ENCODE measurements at regions not wholly inside any gene's neighbourhood (a gene's known extent, or its start where the extent isn't known, plus 50 kb on each side); places are given as distances from the start of the nearest gene placed in this dataset.
A peak's percentile ranks its signal among the peaks of the same experiment; 100 is the strongest.
"Not testable (repeated sequence)": the region's sequence is repeated elsewhere in the genome, so short reads cannot be mapped to it uniquely, and the experiment has no call there.

DNA sequence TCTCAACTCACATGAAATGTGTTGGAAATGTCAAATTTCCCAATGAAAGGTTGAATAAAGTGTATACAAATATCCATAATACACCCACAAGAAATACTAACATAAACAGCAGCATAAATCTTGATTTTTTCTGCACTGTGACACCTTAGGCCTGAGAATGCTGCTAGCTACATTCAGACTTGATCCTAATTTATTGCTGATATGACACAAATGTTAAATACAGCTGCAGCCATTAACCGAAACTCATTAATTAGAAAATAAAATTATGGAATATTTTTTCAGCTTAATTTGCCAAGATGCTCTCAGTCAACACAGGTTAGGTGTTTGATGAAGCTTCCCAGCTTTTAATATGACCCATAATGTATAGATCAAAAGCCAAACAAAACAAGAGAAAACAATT lies 914.3 kb upstream of the C9orf72 start:
- no peak for DNase-seq (ENCODE audit: low spot score)

DNA sequence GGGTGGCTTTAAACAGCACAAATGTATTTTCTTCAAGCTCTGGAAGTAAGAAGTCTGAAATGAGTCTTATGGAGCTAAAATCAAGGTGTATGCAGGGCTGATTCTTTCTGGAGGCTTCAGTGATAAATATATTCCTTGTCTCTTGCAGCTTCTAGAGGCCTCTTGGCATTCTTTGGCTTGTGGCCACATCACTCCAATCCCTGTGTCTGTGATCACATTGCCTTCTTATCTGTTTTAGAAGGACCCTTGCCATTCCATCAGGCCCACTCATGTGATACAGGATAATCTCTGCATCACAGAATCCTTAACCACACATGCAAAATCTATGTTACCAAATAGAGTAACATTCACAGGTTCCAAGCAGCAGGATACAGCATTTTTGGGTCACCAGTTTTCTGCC lies 917.8 kb upstream of the C9orf72 start:
- DNase-seq (ENCODE audit: low spot score), result no peak

DNA sequence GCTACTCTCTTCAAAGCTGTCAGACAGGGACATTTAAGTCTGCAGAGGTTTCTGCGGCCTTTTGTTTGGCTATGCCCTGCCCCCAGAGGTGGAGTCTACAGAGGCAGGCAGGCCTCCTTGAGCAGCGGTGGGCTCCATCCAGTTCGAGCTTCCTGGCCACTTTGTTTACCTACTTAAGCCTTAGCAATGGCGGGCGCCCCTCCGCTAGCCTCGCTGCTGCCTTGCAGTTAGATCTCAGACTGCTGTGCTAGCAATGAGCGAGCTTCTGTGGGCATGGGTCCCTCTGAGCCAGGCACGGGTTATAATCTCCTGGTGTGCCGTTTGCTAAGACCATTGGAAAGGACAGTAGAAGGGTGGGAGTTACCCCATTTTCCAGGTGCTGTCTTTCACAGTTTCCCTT lies 924.9 kb upstream of the C9orf72 start:
- not testable (repeated sequence) for DNase-seq (ENCODE audit: low spot score)

DNA sequence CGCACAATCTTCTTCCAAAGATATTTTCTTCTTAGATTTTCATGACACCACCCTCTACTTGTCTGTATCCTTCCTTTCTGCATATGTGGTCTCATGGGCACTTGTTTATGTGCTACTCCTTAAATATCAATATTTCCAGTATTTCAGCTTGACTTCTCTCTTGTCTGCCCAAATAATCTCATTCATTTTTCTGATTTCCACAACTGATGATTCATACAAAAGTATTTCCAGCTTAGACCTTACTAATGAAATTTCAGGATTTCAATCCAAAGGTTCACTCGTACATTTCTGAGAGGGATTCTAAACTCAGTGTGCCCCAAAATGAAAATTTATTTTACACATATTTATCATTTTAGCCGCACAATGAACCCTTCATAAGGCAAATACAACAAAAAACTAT lies 928.9 kb upstream of the C9orf72 start:
- no peak for DNase-seq (ENCODE audit: low spot score)

DNA sequence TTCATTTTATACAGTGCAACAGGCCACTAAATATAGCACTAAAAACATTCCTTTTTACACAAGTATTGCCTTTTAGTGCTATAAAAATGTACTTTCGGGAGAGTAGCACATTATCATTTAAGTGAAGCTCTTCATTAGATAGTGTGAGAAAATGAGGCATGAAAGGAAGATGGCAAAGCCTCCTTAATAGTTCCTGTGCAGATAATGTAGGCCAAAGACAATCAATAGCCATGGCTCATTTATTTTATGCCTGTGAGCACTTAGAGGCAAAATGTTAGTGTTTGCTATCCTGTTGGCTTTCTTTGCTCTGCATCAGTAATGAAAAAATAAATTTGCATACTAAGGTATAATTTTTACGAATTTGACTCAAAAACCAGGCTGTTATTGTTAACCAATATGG lies 929.5 kb upstream of the C9orf72 start:
- DNase-seq (ENCODE audit: low spot score), result no peak

DNA sequence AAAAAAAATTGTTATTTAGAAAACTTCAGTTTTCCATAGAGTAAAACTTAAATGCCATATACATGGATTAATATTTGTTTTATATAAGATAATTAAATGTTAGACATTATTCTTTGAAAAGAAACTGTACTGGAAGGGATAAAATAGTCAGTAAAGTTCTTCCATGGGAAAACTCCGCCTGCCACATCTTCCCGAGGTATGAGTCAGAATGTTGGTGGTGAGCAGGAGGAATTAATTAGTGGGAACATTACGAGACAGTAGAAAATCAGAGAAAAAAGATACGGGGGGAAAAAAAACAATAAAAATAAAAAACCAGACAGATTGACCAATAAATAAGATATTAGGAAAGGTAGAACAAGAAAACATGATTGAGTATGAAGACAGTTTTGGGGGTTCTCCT lies 930.3 kb upstream of the C9orf72 start:
- DNase-seq (ENCODE audit: low spot score), result no peak

DNA sequence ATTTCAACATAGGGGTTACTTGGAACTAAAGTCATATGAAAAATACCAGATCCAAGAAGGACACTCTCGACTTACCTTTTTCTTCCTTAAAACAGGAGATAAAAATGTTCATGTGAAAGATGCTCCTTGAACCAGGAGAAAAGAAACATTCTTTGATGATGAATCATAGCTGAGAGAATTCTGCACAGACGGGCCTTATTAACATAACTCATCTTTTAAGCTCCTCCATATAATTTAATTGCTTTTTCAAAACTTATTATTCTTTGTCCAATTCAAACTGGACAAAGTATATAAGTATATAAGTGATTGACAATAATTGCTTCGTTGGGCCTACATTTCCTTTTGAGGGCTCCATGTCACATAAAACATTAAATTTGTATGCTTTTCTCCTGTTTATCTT lies 945.2 kb upstream of the C9orf72 start:
- no peak for DNase-seq (ENCODE audit: low spot score)

DNA sequence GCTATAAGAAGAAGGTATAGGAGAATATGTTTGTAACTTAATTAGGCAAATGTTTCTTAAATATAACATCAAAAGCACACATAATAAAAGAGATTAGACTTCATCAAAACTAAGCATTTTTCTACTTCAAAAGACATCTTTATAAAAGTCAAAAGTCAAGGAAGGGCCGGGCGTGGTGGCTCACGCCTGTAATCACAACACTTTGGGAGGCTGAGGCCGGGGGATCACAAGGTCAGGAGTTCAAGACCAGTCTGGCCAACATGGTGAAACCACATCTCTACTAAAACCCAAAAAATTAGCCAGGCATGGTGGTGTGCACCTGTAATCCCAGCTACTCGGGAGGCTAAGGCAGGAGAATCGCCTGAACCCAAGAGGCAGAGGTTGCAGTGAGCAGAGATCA lies 951.0 kb upstream of the C9orf72 start:
- DNase-seq (ENCODE audit: low spot score), result not testable (repeated sequence)

DNA sequence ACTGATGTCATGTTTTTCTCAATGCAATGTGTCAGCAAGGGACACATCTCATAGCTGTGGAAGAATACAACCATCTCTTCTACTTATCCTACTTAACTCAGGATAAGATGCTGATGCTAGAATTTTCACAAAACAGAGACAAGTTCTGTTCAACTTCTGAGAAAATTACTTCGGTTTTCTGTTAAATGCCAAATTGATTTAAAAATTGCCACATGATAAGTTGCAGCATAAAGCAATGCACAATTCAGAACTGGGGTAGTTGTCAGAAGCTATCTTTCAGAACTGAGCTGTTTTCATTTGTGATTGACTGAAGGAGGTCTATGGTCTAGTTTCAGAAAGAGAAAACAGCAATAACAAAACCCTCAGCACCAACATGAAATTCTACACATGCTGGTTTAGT lies 954.8 kb upstream of the C9orf72 start:
- DNase-seq (ENCODE audit: low spot score), result no peak

DNA sequence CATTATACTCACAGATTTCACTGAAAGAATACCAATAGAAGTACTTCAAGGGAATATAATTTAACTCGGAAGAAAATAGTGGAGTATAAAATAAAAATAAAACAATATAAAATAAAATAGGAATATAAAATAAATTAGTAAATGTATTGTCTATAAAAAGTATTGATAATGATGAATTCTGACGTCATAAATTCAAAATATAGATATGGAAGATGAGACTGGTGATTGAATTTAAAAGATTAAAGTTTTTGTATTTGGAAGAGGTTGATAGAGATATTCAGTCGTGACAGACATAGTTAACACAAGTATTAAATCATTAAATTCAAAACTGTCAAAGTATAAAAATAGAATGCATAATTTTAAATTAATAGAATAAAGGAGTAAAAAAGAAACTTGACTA lies 964.9 kb upstream of the C9orf72 start:
- DNase-seq (ENCODE audit: low spot score), result no peak

DNA sequence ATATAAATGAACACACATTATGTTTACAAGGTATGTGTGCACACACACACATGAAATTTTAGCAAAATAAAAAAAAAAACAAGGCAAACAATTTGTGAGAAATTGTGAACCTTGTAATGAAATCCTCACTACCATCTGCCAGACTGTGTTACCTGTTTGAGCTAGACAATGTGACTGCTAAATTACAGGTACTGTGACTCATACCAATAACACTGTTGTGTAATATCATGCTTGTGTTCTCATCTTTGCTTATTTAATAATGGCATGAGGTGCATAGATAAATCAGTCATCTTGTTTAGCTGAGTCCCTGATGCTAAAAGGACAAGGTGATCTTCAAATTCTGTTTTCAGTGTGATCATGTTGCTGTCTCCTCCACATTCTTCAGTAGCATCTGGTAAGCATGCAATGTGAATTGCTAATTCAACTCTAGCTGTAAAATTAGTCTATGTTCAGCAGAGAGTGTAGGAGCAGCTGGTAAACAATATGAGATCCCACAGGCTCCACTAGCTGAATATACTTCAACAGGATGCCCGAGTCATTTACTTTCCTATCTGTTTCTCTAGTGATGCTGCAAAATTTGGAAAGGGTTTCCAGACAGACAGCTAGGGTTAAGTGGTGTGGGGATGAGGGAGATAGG lies 966.3 kb upstream of the C9orf72 start:
- DNase-seq (ENCODE audit: low spot score), result no peak

DNA sequence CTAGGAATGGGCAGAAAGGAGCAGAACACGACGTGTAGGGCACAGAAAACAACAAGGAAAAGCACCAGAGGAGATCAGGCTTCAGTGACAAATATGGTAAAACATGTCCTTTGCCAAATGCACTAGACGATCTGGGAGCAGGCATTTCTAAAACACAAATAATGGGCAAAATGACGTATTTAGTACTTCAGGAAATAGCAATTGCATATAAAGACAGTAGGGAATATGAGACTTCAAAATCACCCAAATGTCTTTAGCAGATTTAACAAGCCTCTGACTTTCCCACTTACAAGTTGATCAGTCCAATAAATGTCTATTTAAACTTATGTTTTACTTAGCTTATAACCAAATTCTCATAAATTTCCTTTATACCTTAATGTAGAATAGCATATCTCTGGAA lies 969.6 kb upstream of the C9orf72 start:
- no peak for DNase-seq (ENCODE audit: low spot score)

DNA sequence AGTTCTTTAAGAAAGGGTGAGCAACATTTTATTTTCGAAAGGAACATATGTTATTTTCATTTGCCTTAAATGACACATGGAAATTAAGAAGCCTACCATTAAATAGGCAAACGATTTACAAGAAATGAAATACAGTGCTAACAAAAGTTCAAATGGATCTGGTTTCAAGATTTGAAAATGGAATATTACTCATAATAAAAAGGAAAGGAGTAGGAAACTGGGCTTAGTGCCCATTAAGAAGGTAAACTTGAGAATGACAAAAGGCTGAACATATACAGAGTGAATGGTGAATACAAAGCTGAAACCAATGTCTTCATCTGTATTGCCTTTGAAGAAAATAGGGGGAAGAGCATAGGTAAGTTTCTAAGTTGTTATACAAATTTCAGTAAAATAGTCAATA lies 974.2 kb upstream of the C9orf72 start:
- DNase-seq (ENCODE audit: low spot score), result no peak

DNA sequence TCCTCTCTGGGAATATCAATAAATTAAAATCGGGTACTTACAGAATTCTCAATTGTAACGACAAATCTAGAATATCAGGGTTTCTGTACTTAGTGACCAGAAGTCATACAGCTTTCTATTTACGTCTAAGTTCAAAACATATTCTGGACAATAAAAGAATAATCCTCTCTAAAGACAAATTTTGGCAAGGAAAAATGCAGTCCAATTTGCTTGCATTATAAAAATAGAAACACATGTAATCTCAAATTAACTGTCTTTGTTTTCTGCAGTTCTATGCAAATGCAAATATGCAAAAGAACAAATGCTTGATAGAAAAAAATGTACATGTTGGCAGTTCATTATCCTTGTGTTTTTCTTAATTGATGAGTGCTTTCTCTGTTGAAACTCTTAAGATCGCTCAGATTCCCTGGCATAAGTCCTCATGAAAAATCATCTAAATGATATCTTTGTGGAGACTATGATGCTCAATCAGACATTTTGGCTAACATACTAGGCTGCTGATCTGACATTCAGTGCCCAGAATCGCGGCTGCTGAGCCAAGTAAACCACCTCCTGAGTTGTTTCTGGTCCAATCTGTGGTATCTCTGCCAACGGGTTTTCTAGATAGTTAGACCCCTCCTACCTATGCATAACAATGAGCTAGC lies 990.1 kb upstream of the C9orf72 start:
- DNase-seq (ENCODE audit: low spot score), result no peak

DNA sequence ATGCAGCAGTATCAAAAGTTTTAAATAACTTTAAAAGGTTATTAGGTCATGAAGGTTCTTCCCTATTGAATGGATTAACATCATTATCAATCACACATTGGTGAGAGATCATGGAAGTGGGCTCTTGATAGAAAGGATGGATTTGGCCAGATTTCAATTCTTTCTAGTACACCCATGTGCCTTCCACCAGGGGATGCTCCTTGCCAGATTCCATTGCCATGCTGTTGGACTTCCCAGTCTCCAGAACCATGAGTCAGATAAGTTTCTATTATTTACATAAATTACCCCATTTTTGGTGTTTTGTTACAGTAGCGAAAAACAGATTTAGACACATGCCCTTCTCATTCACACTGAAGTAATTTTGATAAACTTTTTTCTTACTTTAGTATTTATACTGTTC lies 1010.6 kb upstream of the C9orf72 start:
- DNase-seq (ENCODE audit: low spot score), result no peak

DNA sequence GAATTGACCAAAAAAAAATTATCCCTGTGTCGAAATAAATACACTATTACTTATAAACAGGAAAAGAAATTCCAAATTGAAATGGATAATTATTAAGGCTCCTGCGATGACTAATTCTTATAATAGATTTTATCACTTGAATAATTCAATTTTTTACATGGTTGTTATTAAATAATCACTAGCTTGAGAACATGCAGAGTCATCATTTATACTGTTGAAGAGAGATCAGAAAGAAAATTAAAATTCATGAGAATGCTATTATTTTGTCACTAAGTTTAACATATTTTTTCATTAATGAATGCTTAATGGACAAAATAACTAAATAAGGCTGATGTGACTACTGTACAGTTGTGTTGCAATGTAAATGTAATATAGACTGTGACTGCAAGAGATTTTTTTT lies 1011.3 kb upstream of the C9orf72 start:
- DNase-seq (ENCODE audit: low spot score), result no peak

DNA sequence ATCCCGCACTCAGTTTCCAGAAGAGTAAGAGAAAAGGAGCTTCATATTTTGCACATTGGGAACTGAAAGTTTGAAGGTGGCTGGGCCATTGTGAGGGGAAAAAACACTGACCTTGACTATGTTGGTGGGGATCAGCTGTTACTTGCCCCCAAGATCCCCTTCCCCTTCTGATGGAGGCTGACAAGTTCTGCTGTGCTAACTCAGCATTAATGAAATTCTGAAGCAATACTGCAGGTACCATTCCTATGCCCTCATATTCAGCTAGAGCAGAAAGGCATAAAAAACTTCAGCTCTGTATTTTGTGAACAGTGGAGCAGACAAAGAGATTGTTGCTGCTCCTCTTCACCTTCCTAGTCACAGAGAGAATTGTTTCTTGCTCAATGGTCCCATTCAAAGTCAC lies 1013.8 kb upstream of the C9orf72 start:
- DNase-seq (ENCODE audit: low spot score), result no peak

DNA sequence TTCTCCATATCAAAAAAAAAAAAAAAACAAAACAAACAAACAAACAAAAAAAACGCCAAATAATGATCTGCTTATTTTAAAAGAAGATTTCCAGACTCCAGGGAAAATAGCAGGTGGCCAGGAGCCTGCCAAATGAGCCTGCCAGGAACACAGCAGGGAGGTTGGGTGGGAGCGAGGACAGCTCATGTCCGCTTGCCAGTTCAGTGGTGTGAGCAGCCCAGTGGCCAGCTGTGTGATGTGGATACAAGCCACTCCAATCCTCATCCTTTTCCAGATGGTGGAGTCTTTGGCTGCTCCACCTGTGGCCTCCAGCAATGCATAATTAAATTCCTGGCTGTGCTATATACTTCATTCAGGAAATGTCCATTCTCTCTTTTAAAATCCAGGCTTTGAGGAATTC lies 1025.1 kb upstream of the C9orf72 start:
- DNase-seq (ENCODE audit: low spot score), result peak; percentile 4

DNA sequence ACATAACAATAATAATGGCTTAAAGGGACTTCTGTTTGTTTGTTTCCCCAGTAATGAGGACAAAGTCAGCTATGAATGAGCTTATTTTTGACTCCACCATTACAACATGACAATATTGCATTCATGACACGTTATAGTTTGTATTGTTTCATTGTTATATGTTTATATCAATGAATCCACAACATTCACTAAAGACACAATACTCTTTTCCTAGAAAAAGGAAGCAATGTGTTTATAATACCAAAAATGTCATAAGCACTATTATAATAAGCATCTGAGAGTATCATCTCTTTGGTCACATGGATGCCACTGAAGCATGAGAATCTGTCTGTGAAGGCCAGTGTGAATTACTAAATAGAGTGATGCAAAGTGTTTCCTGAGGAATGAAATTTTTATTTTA lies 1026.9 kb upstream of the C9orf72 start:
- no peak for DNase-seq (ENCODE audit: low spot score)

DNA sequence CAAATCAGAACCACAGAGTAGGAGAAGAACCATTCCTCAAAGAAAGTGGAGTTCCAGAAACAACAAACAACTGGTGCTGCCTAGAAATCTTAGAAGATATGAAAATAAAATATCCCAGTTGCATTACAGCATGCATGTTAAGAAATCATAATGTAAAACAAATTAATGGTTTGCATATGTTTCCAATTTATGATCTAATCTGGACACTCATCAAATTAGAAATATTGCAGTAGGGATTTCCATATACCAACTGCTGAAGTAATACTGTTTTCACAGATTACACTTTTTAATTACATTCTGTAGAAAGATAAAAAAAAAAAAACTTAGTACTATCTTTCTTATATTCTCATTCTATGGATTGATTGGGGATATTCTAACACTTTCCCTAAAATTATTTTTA lies 1034.6 kb upstream of the C9orf72 start:
- no peak for DNase-seq (ENCODE audit: low spot score)

DNA sequence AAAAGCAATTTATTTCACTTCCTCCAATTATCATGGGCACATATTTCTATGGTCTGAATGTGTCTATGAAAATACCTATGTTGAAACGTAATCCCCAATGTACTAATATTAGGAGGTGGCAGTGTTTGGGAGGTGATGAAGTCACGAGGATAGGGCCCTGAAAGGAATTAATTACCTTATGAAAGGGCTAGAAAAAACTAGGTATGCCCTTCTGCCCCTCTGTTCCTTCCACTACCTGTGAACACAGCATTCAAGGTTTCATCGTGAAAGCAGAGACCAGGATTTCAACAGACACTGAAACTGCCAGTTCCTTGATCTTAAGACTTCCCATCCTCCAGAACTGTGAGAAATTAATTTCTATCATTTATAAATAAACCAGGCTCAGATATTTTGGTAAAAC lies 1037.1 kb upstream of the C9orf72 start:
- DNase-seq (ENCODE audit: low spot score), result no peak

DNA sequence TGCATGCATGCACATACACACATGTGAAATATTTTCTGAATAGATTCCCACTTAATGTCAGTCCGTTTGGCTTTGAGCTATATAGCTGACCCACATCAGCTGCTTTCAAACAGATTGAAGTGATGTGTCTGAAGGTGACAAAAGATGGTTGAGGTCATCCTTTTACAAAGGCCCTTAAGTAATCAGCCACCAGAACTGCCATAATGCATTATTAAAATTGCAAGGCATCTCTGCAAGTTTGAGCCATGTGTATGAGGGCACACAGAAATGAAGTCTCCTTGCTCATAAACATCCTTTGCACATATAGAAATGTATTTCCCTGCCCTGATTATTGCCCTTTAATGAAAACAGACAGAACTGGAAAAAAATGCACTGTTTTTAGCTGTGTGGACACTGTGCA lies 1043.0 kb upstream of the C9orf72 start:
- DNase-seq (ENCODE audit: low spot score), result no peak

DNA sequence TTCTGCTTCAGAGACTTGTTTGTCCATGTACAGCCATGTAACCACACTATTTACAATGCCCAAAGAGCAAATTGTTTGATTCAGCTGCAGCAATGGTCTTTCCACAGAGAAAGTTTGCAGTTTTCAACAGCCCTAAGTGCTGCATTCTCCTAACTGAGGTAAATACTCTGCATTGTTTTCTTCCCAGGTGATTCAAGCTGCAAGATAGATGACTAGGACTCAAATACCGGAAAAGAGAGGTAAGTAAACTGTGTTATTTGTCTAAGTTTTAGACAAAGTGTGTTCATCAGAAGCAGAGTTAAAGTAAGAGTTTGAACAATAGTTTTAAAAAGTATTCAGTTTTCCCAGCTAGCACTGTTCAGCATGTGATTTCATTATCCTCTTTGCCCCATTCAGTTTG lies 1046.7 kb upstream of the C9orf72 start:
- DNase-seq (ENCODE audit: low spot score), result no peak

DNA sequence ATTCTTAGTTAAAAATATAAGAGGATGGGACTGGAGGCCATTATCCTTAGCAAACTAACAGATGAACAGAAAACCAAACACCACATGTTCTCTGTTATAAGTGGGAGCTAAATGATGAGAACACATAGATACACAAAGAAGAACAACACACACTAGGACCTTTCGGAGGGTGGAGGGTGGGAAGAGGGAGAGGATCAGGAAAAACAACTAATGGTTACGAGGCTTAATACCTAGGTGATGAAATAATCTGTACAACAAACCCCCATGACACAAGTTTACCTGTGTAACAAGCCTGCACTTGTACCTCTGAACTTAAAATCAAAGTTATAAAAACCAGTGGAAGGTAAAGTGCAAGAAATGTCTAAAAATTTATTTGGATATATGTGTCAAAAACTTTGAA lies 1047.4 kb upstream of the C9orf72 start:
- no peak for DNase-seq (ENCODE audit: low spot score)

All from AG20443 (cell line).